Psoas muscle (tissue), 7 donors: ENCODE measurements at regions not wholly inside any gene's neighbourhood (a gene's known extent, or its start where the extent isn't known, plus 50 kb on each side); places are given as distances from the start of the nearest gene placed in this dataset.

Experiments used
- ATAC-seq, 4 donors: fragments of 200-7000 bp; cut with Tn5 transposase; one replicate each; pipeline ENCODE4 v1.9.1; 2020; ENCODE audit warnings: moderate library complexity in 3 of 4, mild to moderate bottlenecking in 2 of 4
- DNase-seq, 2 donors: peaks; one replicate each; pipeline ENCODE4 v3.0.0-alpha.2; 2020
- H3K27ac ChIP-seq: fragments of 200-600 bp; one replicate; pipeline ENCODE4 v1.8.0; 2022
- H3K27me3 ChIP-seq, 3 donors: fragments of 200-600 bp in 1 of 3; one replicate each; pipeline versions ENCODE4 v1.6.1 to v1.8.0; 2013 to 2022; ENCODE audit warnings: low read length in 2 of 3, mild to moderate bottlenecking in 2 of 3, moderate library complexity in 1 of 3; ENCODE audit not compliant: insufficient read depth in 3 of 3
- H3K36me3 ChIP-seq, 2 donors: fragments of 200-600 bp in 1 of 2; one replicate each; pipeline versions ENCODE4 v1.6.1 to v1.8.0; 2013 to 2022; ENCODE audit warnings: low read depth in 1 of 2, mild to moderate bottlenecking in 1 of 2, moderate library complexity in 1 of 2; ENCODE audit not compliant: insufficient read depth in 1 of 2
- H3K4me1 ChIP-seq: fragments of 200-600 bp; one replicate; pipeline ENCODE4 v1.8.0; 2022
- H3K4me3 ChIP-seq: fragments of 200-600 bp; one replicate; pipeline ENCODE4 v1.8.0; 2022; ENCODE audit warnings: mild to moderate bottlenecking
- H3K9me3 ChIP-seq: fragments of 200-600 bp; one replicate; pipeline ENCODE4 v1.8.0; 2022
- WGBS, 3 donors: extraction: QIAGEN DNeasy Blood & Tissue Kit; methylation state at CpG; one replicate each; pipeline versions ENCODE4 v1.1.6 to v1.1.7; 2013; 5-methylcytosine and 5-hydroxymethylcytosine counted together
- intact Hi-C, 2 donors: fragments of 100-400 bp; cut with DNase I; formaldehyde crosslinking; loops; one replicate each; pipeline versions ENCODE4 v1.11.0 to v1.14.2; 2022
- TF ChIP-seq, protein P1 (sequence below): fragments of 200-600 bp; IDR thresholded peaks from one replicate; pipeline ENCODE4 v1.8.0; 2022; ENCODE audit warnings: antibody characterized with exemption
- donor health status: healthy with polysubstance abuse.
- donor health status: DM: no; HTN: no; CAD: no; lungs with moderate emphysema.
- donor health status: Bipolar disorder and iron deficiency.
- donor health status: healthy.
- donor health status: DM: yes; HTN: yes; CAD: no.
- donor health status: DM: no; HTN: no; CAD: no.
- donor health status: DM: yes; HTN: yes; CAD: no.

DNA sequence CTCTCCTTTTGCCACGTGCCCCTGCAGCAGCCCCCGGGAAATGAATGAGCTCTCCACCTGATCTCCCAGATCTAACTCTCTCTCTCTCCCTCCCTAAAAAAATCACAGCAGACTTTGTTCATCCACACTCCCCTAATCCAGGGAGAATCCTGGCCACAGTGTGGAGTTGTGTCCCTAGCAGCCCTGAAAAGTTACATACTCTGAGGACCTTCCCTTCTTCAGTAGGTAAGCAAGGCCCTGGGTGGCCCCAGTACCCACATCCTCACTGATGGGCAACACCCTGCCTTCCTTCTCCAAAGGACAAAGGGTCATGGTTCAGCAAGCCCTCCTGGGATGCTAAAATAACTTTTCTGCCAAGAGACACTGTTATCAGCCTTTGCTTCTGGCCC is 76.9 kb upstream of the GLI2 start:
- DNase-seq = no peak
- 82 to 87% (median 86%) methylated on average over 2 of the region's 2 CpGs for WGBS, 3 donors
- TF ChIP-seq, protein P1, sequence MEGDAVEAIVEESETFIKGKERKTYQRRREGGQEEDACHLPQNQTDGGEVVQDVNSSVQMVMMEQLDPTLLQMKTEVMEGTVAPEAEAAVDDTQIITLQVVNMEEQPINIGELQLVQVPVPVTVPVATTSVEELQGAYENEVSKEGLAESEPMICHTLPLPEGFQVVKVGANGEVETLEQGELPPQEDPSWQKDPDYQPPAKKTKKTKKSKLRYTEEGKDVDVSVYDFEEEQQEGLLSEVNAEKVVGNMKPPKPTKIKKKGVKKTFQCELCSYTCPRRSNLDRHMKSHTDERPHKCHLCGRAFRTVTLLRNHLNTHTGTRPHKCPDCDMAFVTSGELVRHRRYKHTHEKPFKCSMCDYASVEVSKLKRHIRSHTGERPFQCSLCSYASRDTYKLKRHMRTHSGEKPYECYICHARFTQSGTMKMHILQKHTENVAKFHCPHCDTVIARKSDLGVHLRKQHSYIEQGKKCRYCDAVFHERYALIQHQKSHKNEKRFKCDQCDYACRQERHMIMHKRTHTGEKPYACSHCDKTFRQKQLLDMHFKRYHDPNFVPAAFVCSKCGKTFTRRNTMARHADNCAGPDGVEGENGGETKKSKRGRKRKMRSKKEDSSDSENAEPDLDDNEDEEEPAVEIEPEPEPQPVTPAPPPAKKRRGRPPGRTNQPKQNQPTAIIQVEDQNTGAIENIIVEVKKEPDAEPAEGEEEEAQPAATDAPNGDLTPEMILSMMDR = no peak
- peaks cover 4% of the 10 kb centered on the region for H3K4me1 ChIP-seq
- intact Hi-C loops = no loop called here
- no peak overlapping the region for H3K4me3 ChIP-seq
- H3K27ac ChIP-seq = no peak overlapping the region
- H3K9me3 ChIP-seq = no peaks in the 10 kb centered on the region
- peaks cover 0 to 9% (median 3%) of the 10 kb centered on the region in 3 donors for H3K27me3 ChIP-seq
- no peaks in the 10 kb centered on the region for H3K36me3 ChIP-seq
- no peak for ATAC-seq

DNA sequence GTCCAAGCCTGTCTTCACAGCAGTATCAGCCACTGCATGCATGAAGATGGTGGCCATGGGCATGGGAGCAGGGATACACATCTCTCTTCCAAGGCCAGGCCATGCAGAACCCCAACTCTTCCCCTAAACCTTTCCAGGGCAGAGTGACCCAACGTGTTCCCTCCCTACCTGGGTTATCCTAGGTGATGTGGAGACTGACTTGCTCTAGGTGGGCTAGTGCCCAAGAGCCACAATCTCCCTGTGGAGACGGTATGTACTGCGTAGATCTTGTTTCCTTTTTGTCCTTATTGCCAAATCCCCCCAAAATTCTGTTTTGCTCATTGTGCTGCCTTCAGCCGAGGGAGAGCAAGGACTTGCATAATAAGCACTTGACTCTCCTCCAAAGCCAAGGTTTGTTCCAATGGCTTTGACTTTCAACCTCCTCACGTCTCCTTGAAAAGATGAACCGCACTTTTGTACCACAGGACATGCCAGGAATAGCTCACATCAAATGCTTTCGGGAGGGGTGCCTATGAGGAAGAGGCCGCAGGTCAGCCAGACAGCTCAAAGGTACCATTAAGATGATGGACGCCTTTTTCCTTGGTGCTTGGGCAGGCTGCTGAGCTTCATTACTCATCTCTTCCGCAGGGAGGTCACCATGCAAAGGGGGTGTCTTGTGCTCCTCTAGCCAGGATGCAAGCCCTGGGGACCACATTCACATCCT is 76.2 kb upstream of the GLI2 start:
- ATAC-seq = no peak
- peaks cover 4% of the 10 kb centered on the region for H3K4me1 ChIP-seq
- intact Hi-C loops = no loop called here

DNA sequence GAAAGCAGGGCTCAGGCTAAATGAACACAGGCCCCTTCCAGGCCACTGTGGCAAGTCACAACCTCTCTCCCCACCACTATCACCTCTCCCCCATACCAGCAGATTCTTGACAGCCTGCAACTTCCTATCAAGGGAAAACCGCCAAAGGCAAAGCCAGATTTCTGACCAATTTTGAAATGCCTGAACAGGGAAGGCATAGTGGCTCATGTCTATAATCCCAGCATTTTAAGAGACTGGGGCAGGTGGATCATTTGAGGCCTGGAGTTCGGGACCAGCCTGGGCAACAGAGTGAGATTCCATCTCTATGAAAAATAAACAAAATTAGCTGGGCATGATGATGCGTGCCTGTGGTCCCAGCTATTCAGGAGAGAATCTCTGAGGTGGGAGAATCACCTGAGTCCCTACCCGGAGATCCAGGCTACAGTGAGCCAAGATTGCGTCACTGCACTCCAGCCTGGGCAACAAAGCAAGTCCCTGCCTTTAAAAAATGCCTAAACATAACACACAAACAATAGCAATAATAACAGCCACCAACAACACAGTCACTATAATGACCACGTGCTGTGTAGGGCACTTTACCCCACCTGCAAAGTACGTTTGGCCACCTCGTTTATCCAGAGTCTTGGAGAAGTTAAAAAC is 75.5 kb upstream of the GLI2 start:
- Histone ChIP-seq H3K4me1 (peaks cover 4% of the 10 kb centered on the region), H3K4me3 (no peak overlapping the region), H3K27me3 (peaks cover 0 to under 1% (median 0%) of the 10 kb centered on the region in 3 donors), H3K36me3 (no peaks in the 10 kb centered on the region), H3K9me3 (peaks cover 4% of the 10 kb centered on the region), H3K27ac (no peak overlapping the region)
- WGBS, 3 donors = 81 to 84% (median 82%) methylated on average over 8 of the region's 8 CpGs
- TF ChIP-seq, protein P1 = no peak
- intact Hi-C loops = no loop called here
- no peak for DNase-seq
- no peak for ATAC-seq

More for the DNA sequence above, 76.2 kb upstream of the GLI2 start:
- 61 to 70% (median 67%) methylated on average over 10 of the region's 10 CpGs for WGBS, 3 donors
- Histone ChIP-seq H3K27me3 (peaks cover 0 to 8% (median 0%) of the 10 kb centered on the region in 3 donors), H3K36me3 (no peaks in the 10 kb centered on the region), H3K4me3 (no peak overlapping the region), H3K27ac (no peak overlapping the region), H3K9me3 (no peaks in the 10 kb centered on the region)
- TF ChIP-seq, protein P1 = no peak
- DNase-seq = no peak

GRCh38 chr2:120660771-120661459 is 74.8 kb upstream of the GLI2 start:
- Histone ChIP-seq H3K4me1 (peaks cover 4% of the 10 kb centered on the region), H3K36me3 (no peaks in the 10 kb centered on the region), H3K4me3 (no peak overlapping the region), H3K9me3 (peaks cover 4% of the 10 kb centered on the region), H3K27ac (no peak overlapping the region), H3K27me3 (no peaks in the 10 kb centered on the region)
- ATAC-seq = peak in 2 of 4 donors; percentile 8 to 36
- intact Hi-C loops = no loop called here
- 31 to 37% (median 32%) methylated on average over 11 of the region's 11 CpGs for WGBS, 3 donors
- no peak for DNase-seq
- TF ChIP-seq, protein P1 = no peak
